MM.1S (cell line): ENCODE measurements at regions not wholly inside any gene's neighbourhood (a gene's known extent, or its start where the extent isn't known, plus 50 kb on each side); places are given as distances from the start of the nearest gene placed in this dataset.

Experiments used
- DNase-seq: peaks from one replicate; pipeline ENCODE4 v3.0.0-alpha.2; 2015
- H2AFZ ChIP-seq: fragments of 300-600 bp; sonication (generic); 2 replicates; pipeline ENCODE4 v1.6.0; 2016; ENCODE audit warnings: antibody characterized with exemption, low read length
- H3F3A ChIP-seq: fragments of 300-600 bp; sonication (generic); 2 replicates; pipeline ENCODE4 v1.6.1; 2016; ENCODE audit warnings: mild to moderate bottlenecking, antibody characterized with exemption, low read length, moderate library complexity, mixed read lengths; ENCODE audit not compliant: insufficient read depth
- H3K27ac ChIP-seq: fragments of 300-600 bp; sonication (generic); 2 replicates; pipeline ENCODE4 v1.5.1; 2016; ENCODE audit warnings: mild to moderate bottlenecking, low read length
- H3K27me3 ChIP-seq: fragments of 300-600 bp; sonication (generic); replicated peaks from 2 replicates; pipeline ENCODE4 v1.6.0; 2016; ENCODE audit warnings: low read length; ENCODE audit not compliant: insufficient read depth
- H3K36me3 ChIP-seq: fragments of 300-600 bp; sonication (generic); replicated peaks from 2 replicates; pipeline ENCODE4 v1.6.1; 2016; ENCODE audit warnings: mild to moderate bottlenecking, low read length, mixed read lengths; ENCODE audit not compliant: insufficient read depth
- H3K4me1 ChIP-seq: fragments of 300-600 bp; sonication (generic); 2 replicates; pipeline ENCODE4 v1.6.1; 2016; ENCODE audit warnings: low read length, mixed read lengths
- H3K4me2 ChIP-seq: fragments of 300-600 bp; sonication (generic); 2 replicates; pipeline ENCODE4 v1.6.0; 2016; ENCODE audit warnings: low read depth, low read length
- H3K4me3 ChIP-seq: fragments of 300-600 bp; sonication (generic); 2 replicates; pipeline ENCODE4 v1.5.1; 2016; ENCODE audit warnings: low read length, mixed read lengths
- H3K79me2 ChIP-seq: fragments of 300-600 bp; sonication (generic); 2 replicates; pipeline ENCODE4 v1.6.1; 2016; ENCODE audit warnings: mixed run types, low read length, mixed read lengths
- H3K9ac ChIP-seq: fragments of 300-600 bp; sonication (generic); 2 replicates; pipeline ENCODE4 v1.6.1; 2016; ENCODE audit warnings: low read length, mixed read lengths
- H3K9me2 ChIP-seq: fragments of 300-600 bp; sonication (generic); replicated peaks from 2 replicates; pipeline ENCODE4 v1.6.1; 2016; ENCODE audit warnings: mild to moderate bottlenecking, low read length, mixed read lengths; ENCODE audit not compliant: insufficient read depth
- H3K9me3 ChIP-seq: fragments of 300-600 bp; sonication (generic); replicated peaks from 2 replicates; pipeline ENCODE4 v1.6.1; 2016; ENCODE audit warnings: mild to moderate bottlenecking, low read length, mixed read lengths; ENCODE audit not compliant: insufficient read depth
- H4K20me1 ChIP-seq: fragments of 300-600 bp; sonication (generic); 2 replicates; pipeline ENCODE4 v1.6.1; 2016; ENCODE audit warnings: mild to moderate bottlenecking, low read length, moderate library complexity, mixed read lengths; ENCODE audit not compliant: insufficient read depth
- CTCF ChIP-seq: fragments of 300-600 bp; sonication (generic); IDR thresholded peaks from 2 replicates; pipeline ENCODE4 v1.5.1; 2016; ENCODE audit warnings: antibody characterized with exemption, low read length, mixed read lengths
- EZH2 ChIP-seq: fragments of 300-600 bp; sonication (generic); optimal IDR thresholded peaks from 2 replicates; pipeline ENCODE3; 2017; ENCODE audit warnings: low read depth, mild to moderate bottlenecking, antibody characterized with exemption, low read length, mixed read lengths
- EZH2phosphoT487 ChIP-seq: fragments of 300-600 bp; sonication (generic); IDR thresholded peaks from 2 replicates; pipeline ENCODE4 v1.6.1; 2018; ENCODE audit warnings: antibody characterized with exemption, low read length

- H3K27me3 ChIP-seq = no peaks in the 10 kb centered on the region
- TF ChIP-seq EZH2phosphoT487 (no peak), CTCF (no peak), EZH2 (no peak)
- no peaks in the 10 kb centered on the region for H3K79me2 ChIP-seq
- H3K9ac ChIP-seq = no peak overlapping the region
- no peaks in the 10 kb centered on the region for H4K20me1 ChIP-seq
- H3K9me3 ChIP-seq = no peaks in the 10 kb centered on the region
- no peak for DNase-seq
- H3K9me2 ChIP-seq = no peaks in the 10 kb centered on the region
- no peak overlapping the region for H3K27ac ChIP-seq
- no peak overlapping the region for H3K4me2 ChIP-seq
- no peak overlapping the region for H2AFZ ChIP-seq
- H3K36me3 ChIP-seq = no peaks in the 10 kb centered on the region
- H3K4me3 ChIP-seq = no peak overlapping the region
- H3F3A ChIP-seq = no peaks in the 10 kb centered on the region
- no peaks in the 10 kb centered on the region for H3K4me1 ChIP-seq
Observed at GRCh38 chr9:20074291-20074690, 285.5 kb upstream of the SLC24A2 start.

GRCh38 chr9:20070336-20070735 lies 281.5 kb upstream of the SLC24A2 start:
- Histone ChIP-seq H3K9me2 (no peaks in the 10 kb centered on the region), H2AFZ (no peak overlapping the region), H3K9ac (no peak overlapping the region), H3F3A (no peaks in the 10 kb centered on the region), H3K79me2 (no peaks in the 10 kb centered on the region), H3K4me3 (no peak overlapping the region), H3K27ac (no peak overlapping the region), H3K27me3 (no peaks in the 10 kb centered on the region), H3K4me2 (no peak overlapping the region), H3K4me1 (peaks cover 8% of the 10 kb centered on the region), H3K36me3 (no peaks in the 10 kb centered on the region), H4K20me1 (no peaks in the 10 kb centered on the region), H3K9me3 (no peaks in the 10 kb centered on the region)
- DNase-seq = no peak
- no peak for TF ChIP-seq EZH2phosphoT487
- no peak for TF ChIP-seq EZH2
- no peak for TF ChIP-seq CTCF

- Histone ChIP-seq H3F3A (no peaks in the 10 kb centered on the region), H3K27me3 (no peaks in the 10 kb centered on the region), H3K36me3 (no peaks in the 10 kb centered on the region), H3K9ac (no peak overlapping the region), H3K4me3 (no peak overlapping the region), H2AFZ (0 out of 2 replicates have a peak overlapping the region, but pooled peaks have one; percentile 8), H3K9me3 (no peaks in the 10 kb centered on the region), H3K27ac (peak overlapping the region; percentile 39; the same call in 1 of the 2 replicates), H3K4me2 (peak overlapping the region; percentile 35; the same call in 1 of the 2 replicates), H3K4me1 (peaks cover 16% of the 10 kb centered on the region), H3K9me2 (no peaks in the 10 kb centered on the region), H3K79me2 (no peaks in the 10 kb centered on the region), H4K20me1 (no peaks in the 10 kb centered on the region)
- DNase-seq = no peak
- TF ChIP-seq CTCF = no peak
- no peak for TF ChIP-seq EZH2phosphoT487
- no peak for TF ChIP-seq EZH2
Observed at GRCh38 chr9:20065796-20066700, 277.2 kb upstream of the SLC24A2 start.
